SK-N-SH (cell line): ENCODE measurements at regions not wholly inside any gene's neighbourhood (a gene's known extent, or its start where the extent isn't known, plus 50 kb on each side); places are given as distances from the start of the nearest gene placed in this dataset.

Source experiments
- TAF1 ChIP-seq: IDR thresholded peaks from 2 replicates; pipeline ENCODE4 v1.6.1; 2012; ENCODE audit warnings: low read depth, mild to moderate bottlenecking, low read length, moderate library complexity, borderline replicate concordance
- TF ChIP-seq, protein P1 (sequence below): fragments of 200-600 bp; sonication (generic); IDR thresholded peaks from 2 replicates; pipeline ENCODE4 v1.6.1; 2017; ENCODE audit warnings: antibody characterized with exemption, mild to moderate bottlenecking, moderate library complexity
- TF ChIP-seq, protein P2 (sequence below): IDR thresholded peaks from 2 replicates; pipeline ENCODE4 v1.6.1; 2012; ENCODE audit warnings: mild to moderate bottlenecking, low read depth, low read length, moderate library complexity

DNA sequence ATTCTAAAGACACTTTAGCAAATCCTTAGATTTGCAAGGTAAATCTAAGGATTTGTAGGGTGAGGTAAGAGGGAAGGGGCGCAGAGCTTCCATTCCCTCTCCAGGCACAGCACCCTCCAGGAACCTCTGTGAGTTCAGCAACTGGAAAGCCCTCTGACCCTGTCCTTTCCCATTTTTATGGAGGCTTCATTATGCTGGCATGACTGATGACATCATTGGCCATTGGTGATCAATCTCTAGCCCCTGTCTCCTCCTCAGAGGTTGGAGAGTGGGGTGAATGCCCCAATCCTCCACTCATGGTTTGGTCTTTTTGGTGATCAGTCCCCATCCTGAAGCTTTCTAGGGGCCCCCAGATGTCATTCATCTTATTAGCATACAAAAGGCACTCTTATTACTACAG is 187.8 kb downstream of the TSN start:
- TF ChIP-seq, protein P1, sequence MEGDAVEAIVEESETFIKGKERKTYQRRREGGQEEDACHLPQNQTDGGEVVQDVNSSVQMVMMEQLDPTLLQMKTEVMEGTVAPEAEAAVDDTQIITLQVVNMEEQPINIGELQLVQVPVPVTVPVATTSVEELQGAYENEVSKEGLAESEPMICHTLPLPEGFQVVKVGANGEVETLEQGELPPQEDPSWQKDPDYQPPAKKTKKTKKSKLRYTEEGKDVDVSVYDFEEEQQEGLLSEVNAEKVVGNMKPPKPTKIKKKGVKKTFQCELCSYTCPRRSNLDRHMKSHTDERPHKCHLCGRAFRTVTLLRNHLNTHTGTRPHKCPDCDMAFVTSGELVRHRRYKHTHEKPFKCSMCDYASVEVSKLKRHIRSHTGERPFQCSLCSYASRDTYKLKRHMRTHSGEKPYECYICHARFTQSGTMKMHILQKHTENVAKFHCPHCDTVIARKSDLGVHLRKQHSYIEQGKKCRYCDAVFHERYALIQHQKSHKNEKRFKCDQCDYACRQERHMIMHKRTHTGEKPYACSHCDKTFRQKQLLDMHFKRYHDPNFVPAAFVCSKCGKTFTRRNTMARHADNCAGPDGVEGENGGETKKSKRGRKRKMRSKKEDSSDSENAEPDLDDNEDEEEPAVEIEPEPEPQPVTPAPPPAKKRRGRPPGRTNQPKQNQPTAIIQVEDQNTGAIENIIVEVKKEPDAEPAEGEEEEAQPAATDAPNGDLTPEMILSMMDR = no peak
- no peak for TF ChIP-seq TAF1
- TF ChIP-seq, protein P2, sequence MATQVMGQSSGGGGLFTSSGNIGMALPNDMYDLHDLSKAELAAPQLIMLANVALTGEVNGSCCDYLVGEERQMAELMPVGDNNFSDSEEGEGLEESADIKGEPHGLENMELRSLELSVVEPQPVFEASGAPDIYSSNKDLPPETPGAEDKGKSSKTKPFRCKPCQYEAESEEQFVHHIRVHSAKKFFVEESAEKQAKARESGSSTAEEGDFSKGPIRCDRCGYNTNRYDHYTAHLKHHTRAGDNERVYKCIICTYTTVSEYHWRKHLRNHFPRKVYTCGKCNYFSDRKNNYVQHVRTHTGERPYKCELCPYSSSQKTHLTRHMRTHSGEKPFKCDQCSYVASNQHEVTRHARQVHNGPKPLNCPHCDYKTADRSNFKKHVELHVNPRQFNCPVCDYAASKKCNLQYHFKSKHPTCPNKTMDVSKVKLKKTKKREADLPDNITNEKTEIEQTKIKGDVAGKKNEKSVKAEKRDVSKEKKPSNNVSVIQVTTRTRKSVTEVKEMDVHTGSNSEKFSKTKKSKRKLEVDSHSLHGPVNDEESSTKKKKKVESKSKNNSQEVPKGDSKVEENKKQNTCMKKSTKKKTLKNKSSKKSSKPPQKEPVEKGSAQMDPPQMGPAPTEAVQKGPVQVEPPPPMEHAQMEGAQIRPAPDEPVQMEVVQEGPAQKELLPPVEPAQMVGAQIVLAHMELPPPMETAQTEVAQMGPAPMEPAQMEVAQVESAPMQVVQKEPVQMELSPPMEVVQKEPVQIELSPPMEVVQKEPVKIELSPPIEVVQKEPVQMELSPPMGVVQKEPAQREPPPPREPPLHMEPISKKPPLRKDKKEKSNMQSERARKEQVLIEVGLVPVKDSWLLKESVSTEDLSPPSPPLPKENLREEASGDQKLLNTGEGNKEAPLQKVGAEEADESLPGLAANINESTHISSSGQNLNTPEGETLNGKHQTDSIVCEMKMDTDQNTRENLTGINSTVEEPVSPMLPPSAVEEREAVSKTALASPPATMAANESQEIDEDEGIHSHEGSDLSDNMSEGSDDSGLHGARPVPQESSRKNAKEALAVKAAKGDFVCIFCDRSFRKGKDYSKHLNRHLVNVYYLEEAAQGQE = no peak
